Testis (tissue), 2 donors: ENCODE measurements at regions not wholly inside any gene's neighbourhood (a gene's known extent, or its start where the extent isn't known, plus 50 kb on each side); places are given as distances from the start of the nearest gene placed in this dataset.

Experiments used
- POLR2A ChIP-seq: fragments of 450-650 bp; IDR thresholded peaks from one replicate; pipeline ENCODE4 v1.6.1; 2017; ENCODE audit warnings: antibody characterized with exemption, mild to moderate bottlenecking, moderate library complexity
- TF ChIP-seq, protein P1 (sequence below), 3 experiments: fragments of 450-650 bp in 2 of 3; fragments of 200-600 bp in 1 of 3; sonication (generic) in 1 of 3; IDR thresholded peaks; one replicate each; pipeline ENCODE4 v1.5.1; 2016 to 2019; ENCODE audit warnings: antibody characterized with exemption in 3 of 3, mild to moderate bottlenecking in 2 of 3, moderate library complexity in 1 of 3

DNA sequence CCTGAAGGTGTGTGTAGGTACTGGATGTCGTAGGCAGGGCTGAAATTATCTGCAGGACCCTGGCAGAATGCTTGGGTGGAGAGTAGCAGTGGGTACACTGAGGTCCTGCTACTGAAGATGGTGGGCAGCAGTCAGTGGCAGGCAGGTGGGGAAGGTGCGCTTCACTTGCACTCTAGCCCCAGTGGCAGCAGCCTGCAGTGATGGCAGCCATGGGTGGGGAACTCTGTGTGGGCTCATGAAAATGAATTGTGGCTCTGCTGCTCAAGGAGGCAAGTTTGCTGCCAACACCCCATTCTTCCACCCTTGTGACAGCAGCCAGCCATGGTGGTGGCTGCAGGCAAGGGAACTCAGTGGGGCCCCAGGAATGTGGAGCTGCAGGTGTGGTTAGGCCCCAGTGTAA is 1242.7 kb upstream of the MIR17HG start:
- no peak for TF ChIP-seq POLR2A
- TF ChIP-seq, protein P1, sequence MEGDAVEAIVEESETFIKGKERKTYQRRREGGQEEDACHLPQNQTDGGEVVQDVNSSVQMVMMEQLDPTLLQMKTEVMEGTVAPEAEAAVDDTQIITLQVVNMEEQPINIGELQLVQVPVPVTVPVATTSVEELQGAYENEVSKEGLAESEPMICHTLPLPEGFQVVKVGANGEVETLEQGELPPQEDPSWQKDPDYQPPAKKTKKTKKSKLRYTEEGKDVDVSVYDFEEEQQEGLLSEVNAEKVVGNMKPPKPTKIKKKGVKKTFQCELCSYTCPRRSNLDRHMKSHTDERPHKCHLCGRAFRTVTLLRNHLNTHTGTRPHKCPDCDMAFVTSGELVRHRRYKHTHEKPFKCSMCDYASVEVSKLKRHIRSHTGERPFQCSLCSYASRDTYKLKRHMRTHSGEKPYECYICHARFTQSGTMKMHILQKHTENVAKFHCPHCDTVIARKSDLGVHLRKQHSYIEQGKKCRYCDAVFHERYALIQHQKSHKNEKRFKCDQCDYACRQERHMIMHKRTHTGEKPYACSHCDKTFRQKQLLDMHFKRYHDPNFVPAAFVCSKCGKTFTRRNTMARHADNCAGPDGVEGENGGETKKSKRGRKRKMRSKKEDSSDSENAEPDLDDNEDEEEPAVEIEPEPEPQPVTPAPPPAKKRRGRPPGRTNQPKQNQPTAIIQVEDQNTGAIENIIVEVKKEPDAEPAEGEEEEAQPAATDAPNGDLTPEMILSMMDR (IDR thresholded peaks at IDR 0.05): no peak
